ENCODE measurements at regions not wholly inside any gene's neighbourhood (a gene's known extent, or its start where the extent isn't known, plus 50 kb on each side); places are given as distances from the start of the nearest gene placed in this dataset.

DNA sequence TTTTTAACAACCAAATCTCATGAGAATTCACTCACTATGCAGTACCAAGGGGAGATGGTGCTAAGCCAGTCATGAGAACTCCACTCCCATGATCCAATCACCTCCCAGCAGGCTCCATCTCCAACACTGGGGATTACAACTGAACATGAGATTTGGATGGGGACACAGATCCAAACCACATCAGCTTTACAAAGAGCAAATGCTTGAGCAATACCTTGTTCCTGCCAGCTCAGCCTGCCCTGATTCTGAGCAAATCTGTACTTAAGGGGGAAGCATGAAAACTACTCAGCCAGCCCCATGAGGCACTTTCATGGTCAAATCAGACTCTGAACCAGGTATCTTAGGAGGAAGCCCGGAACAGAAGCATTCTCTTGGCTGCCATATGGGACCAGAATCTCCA lies 259.9 kb downstream of the TBC1D4 start:
- TF ChIP-seq, protein P1, sequence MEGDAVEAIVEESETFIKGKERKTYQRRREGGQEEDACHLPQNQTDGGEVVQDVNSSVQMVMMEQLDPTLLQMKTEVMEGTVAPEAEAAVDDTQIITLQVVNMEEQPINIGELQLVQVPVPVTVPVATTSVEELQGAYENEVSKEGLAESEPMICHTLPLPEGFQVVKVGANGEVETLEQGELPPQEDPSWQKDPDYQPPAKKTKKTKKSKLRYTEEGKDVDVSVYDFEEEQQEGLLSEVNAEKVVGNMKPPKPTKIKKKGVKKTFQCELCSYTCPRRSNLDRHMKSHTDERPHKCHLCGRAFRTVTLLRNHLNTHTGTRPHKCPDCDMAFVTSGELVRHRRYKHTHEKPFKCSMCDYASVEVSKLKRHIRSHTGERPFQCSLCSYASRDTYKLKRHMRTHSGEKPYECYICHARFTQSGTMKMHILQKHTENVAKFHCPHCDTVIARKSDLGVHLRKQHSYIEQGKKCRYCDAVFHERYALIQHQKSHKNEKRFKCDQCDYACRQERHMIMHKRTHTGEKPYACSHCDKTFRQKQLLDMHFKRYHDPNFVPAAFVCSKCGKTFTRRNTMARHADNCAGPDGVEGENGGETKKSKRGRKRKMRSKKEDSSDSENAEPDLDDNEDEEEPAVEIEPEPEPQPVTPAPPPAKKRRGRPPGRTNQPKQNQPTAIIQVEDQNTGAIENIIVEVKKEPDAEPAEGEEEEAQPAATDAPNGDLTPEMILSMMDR (IDR thresholded peaks at IDR 0.05): no peak
- TF ChIP-seq EP300 (IDR thresholded peaks at IDR 0.05): no peak

Data from ovary (tissue), 3 donors.